ENCODE measurements at regions not wholly inside any gene's neighbourhood (a gene's known extent, or its start where the extent isn't known, plus 50 kb on each side); places are given as distances from the start of the nearest gene placed in this dataset.

GRCh38 chr9:96078897-96079490, 203.5 kb downstream of the ERCC6L2 start:
- no peak for TF ChIP-seq EZH2phosphoT487 (IDR thresholded peaks at IDR 0.05)
- TF ChIP-seq, protein P1, sequence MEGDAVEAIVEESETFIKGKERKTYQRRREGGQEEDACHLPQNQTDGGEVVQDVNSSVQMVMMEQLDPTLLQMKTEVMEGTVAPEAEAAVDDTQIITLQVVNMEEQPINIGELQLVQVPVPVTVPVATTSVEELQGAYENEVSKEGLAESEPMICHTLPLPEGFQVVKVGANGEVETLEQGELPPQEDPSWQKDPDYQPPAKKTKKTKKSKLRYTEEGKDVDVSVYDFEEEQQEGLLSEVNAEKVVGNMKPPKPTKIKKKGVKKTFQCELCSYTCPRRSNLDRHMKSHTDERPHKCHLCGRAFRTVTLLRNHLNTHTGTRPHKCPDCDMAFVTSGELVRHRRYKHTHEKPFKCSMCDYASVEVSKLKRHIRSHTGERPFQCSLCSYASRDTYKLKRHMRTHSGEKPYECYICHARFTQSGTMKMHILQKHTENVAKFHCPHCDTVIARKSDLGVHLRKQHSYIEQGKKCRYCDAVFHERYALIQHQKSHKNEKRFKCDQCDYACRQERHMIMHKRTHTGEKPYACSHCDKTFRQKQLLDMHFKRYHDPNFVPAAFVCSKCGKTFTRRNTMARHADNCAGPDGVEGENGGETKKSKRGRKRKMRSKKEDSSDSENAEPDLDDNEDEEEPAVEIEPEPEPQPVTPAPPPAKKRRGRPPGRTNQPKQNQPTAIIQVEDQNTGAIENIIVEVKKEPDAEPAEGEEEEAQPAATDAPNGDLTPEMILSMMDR (IDR thresholded peaks at IDR 0.05) = peak; percentile 19
